ENCODE measurements at regions not wholly inside any gene's neighbourhood (a gene's known extent, or its start where the extent isn't known, plus 50 kb on each side); places are given as distances from the start of the nearest gene placed in this dataset.

DNA sequence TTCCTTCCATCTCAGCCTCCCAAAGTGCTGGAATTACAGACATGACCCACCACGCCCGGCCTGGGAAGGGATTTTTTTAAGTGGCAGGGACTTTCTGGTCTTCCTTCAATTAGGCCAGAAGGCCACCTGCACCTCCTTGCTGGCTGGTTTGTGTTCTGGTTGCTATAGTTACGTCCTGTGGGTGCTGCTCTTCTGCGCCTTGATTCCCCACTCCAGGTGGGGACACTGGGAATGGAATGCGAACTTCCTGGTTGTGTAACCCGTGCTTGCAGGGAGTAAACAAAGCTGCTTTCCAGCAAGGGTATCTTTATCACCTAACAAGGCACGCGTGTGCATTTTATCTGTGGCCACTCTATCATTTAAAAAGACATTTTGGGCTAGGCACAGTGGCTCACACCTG is 117.7 kb downstream of the PLEKHG1 start:
- Histone ChIP-seq H3K4me1 (ENCODE audit: low read depth) (peaks cover 6% of the 10 kb centered on the region), H3K36me3 (no peaks in the 10 kb centered on the region)
- DNase-seq (ENCODE audit: low read depth in 1 of 2, low spot score in 1 of 2) = no peak

DNA sequence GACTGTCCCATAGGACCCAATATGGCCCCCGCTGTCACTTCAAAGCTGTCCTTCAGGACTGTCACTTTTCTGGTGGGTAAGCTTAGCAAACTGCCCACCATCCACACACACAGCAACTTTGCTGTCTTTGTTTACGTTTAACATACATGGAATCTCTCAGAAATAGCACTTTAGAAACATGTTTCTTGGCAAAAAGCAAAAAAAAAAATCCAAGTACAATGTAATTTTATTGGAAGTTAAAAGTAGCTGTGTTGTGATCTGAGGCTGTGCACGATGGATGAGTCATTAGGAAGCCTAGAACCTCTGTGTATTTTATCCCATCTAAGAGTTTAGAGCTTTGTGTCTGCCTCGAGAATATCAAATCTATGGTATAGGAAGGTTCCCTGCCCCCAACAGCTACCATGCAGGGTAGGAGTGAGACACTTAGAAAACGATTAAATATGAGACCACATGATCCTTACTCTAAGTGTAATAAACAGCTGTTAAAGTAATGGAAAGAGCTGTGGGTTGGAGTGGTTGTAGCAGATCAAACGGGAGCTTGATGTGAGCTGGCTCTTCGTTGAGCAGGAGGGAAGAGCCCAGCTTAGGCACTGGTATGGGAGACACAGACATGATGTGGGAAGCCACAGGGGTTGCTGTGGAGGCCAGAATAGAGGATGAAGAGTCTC is 119.5 kb downstream of the PLEKHG1 start:
- Histone ChIP-seq H3K27me3 (no peaks in the 10 kb centered on the region), H3K36me3 (no peaks in the 10 kb centered on the region), H3K4me3 (no peak overlapping the region), H3K9me3 (ENCODE audit: low read depth) (no peaks in the 10 kb centered on the region), H3K27ac (no peak overlapping the region), H3K4me1 (ENCODE audit: low read depth) (peaks cover under 1% of the 10 kb centered on the region)
- TF ChIP-seq, protein P1, sequence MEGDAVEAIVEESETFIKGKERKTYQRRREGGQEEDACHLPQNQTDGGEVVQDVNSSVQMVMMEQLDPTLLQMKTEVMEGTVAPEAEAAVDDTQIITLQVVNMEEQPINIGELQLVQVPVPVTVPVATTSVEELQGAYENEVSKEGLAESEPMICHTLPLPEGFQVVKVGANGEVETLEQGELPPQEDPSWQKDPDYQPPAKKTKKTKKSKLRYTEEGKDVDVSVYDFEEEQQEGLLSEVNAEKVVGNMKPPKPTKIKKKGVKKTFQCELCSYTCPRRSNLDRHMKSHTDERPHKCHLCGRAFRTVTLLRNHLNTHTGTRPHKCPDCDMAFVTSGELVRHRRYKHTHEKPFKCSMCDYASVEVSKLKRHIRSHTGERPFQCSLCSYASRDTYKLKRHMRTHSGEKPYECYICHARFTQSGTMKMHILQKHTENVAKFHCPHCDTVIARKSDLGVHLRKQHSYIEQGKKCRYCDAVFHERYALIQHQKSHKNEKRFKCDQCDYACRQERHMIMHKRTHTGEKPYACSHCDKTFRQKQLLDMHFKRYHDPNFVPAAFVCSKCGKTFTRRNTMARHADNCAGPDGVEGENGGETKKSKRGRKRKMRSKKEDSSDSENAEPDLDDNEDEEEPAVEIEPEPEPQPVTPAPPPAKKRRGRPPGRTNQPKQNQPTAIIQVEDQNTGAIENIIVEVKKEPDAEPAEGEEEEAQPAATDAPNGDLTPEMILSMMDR (IDR thresholded peaks at IDR 0.05; ENCODE audit: low read depth, low read length) = no peak
- DNase-seq (ENCODE audit: low read depth in 1 of 2, low spot score in 1 of 2) = no peak

More for the DNA sequence above, 117.7 kb downstream of the PLEKHG1 start:
- Histone ChIP-seq H3K9me3 (ENCODE audit: low read depth) (no peaks in the 10 kb centered on the region), H3K27ac (no peak overlapping the region), H3K4me3 (no peak overlapping the region), H3K27me3 (no peaks in the 10 kb centered on the region)
- TF ChIP-seq, protein P1 (IDR thresholded peaks at IDR 0.05; ENCODE audit: low read depth, low read length) = no peak

DNA sequence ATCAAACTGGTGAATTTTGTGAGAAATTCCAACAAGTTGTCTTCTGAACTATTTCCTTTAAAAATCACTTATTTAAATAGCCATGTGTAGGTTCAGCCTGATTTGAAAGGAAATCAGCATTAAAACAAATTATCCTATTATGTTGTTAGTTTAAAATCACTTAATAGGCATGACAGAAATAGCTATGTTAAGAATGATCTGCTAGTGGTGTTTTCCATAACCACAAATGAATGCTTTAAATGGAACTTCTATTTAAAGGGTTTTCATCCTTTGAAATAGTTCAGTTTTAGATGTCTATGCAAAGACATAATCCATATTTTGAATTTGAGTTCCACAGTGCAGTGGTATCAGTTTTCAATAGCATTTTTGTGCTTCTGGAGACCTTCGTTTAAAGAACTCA is 120.1 kb downstream of the PLEKHG1 start:
- Histone ChIP-seq H3K27ac (no peak overlapping the region), H3K9me3 (ENCODE audit: low read depth) (no peaks in the 10 kb centered on the region), H3K27me3 (no peaks in the 10 kb centered on the region), H3K4me3 (no peak overlapping the region), H3K4me1 (ENCODE audit: low read depth) (no peaks in the 10 kb centered on the region), H3K36me3 (no peaks in the 10 kb centered on the region)
- no peak for DNase-seq (ENCODE audit: low read depth in 1 of 2, low spot score in 1 of 2)
- TF ChIP-seq, protein P1 (IDR thresholded peaks at IDR 0.05; ENCODE audit: low read depth, low read length) = no peak

DNA sequence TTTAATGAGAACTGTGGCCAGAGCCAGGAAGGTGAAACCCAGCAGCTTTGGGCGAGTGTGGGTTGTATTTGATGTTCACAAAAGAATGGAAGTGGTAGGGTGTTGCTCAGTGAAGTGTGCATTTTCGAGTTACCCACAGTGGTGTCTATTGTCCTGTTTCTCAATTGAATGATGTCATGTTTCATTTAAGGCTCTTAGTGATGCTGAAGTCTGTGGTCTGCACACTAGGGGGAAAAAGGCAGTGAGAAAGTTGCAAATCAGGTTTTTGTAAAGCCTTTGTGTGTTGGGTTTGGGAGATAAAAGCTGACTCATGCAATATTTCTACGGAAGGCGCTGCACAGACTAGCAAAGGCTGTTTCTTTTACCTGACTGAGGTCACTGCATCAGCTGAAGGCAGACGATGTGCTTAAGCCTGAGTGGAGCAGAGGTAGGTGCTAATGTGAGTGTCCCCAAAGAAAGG is 121.1 kb downstream of the PLEKHG1 start:
- no peak overlapping the region for H3K27ac ChIP-seq
- no peak overlapping the region for H3K4me3 ChIP-seq
- H3K4me1 ChIP-seq (ENCODE audit: low read depth) = no peaks in the 10 kb centered on the region

DNA sequence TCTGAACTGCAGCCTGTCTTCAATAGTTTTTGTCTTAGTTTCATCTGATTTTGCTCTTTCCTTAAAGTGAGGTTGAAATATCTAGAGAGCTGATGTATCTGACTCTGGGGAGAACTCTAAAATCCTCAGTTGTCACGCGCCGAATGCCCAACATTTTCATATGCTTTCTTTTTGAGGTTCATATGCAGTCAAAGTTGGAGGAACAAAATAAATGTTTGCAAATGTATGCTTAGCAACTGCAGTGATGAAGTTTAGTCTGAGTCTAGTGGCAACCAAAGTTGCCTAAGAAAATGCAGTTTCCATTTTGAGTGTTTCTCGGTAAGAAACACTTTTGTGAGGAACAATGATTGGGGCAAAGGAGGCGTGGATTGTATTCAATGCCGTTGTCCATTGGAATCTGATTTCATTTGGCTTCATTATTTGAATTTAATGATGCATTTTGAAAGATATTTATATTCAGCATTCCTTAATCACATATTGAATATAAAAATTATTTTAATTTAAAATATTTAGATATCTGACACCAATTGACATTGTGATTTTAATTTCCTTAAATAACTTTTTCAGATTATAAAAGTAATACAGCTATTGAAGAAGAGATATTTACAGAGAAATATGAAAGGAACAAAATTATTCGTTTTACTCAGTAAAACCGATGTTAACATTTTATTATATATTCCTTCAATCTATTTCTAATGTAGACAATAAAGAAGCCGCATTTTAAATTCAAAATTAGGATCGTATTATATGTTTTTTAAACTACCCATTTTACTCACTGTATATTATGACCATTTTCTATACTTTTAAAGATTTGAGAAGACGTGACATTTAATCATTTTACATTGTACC is 122.0 kb downstream of the PLEKHG1 start:
- no peak overlapping the region for H3K4me3 ChIP-seq
- no peaks in the 10 kb centered on the region for H3K27me3 ChIP-seq
- TF ChIP-seq, protein P1 (IDR thresholded peaks at IDR 0.05; ENCODE audit: low read depth, low read length) = no peak
- no peaks in the 10 kb centered on the region for H3K9me3 ChIP-seq (ENCODE audit: low read depth)
- H3K36me3 ChIP-seq = no peaks in the 10 kb centered on the region
- H3K4me1 ChIP-seq (ENCODE audit: low read depth) = no peaks in the 10 kb centered on the region
- DNase-seq (ENCODE audit: low read depth in 1 of 2, low spot score in 1 of 2) = no peak
- no peak overlapping the region for H3K27ac ChIP-seq

More for the DNA sequence above, 121.1 kb downstream of the PLEKHG1 start:
- TF ChIP-seq, protein P1 (IDR thresholded peaks at IDR 0.05; ENCODE audit: low read depth, low read length) = no peak
- Histone ChIP-seq H3K36me3 (no peaks in the 10 kb centered on the region), H3K9me3 (ENCODE audit: low read depth) (no peaks in the 10 kb centered on the region), H3K27me3 (no peaks in the 10 kb centered on the region)
- peak in 1 of 2 donors; percentile 62 for DNase-seq (ENCODE audit: low read depth in 1 of 2, low spot score in 1 of 2)

All from cardiac muscle cell (in vitro differentiated cells and primary cell).